ENCODE measurements at regions not wholly inside any gene's neighbourhood (a gene's known extent, or its start where the extent isn't known, plus 50 kb on each side); places are given as distances from the start of the nearest gene placed in this dataset.
A peak's percentile ranks its signal among the peaks of the same experiment; 100 is the strongest.

DNA sequence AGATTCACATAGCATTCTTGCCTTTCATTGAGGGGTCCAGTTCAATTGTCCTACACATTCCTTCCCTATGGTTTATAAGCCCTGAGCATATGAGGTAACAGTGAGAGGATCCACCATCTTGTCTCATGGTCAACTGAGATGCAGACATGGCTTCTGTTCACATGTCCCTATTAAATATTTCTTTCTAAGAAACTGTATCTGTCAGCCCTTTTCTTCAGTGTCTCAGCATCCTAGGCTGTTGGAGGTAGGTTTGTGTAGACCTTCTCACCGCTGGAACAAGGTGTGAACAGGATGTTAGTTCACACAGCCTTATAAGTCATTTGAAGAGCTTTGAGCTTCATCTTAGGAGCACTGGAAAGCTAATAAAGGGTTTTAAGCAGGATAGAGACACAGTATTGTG is 110.3 kb upstream of the EDNRB start:
- no peak for DNase-seq (ENCODE audit: low read depth in 2 of 2, low spot score in 1 of 2)

DNA sequence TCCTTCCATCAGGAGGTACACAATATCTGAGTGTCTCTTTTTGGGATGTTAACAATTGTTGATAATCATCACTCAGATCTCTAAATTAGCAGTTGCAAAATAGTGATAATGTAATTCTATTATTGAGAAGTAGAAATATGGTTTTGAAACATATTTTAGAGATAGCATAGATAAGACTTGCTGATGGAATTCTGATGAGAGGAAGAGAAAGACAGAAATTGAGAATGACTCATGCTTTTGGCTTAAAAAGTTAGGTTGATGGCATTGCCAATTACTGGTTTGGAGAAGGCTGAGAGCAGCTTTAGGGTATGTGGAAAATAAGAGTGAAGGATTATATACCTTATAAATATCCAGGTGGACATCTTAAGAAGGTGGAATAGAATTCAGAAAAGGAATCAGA is 106.4 kb upstream of the EDNRB start:
- DNase-seq (ENCODE audit: low read depth in 2 of 2, low spot score in 1 of 2), result no peak

DNA sequence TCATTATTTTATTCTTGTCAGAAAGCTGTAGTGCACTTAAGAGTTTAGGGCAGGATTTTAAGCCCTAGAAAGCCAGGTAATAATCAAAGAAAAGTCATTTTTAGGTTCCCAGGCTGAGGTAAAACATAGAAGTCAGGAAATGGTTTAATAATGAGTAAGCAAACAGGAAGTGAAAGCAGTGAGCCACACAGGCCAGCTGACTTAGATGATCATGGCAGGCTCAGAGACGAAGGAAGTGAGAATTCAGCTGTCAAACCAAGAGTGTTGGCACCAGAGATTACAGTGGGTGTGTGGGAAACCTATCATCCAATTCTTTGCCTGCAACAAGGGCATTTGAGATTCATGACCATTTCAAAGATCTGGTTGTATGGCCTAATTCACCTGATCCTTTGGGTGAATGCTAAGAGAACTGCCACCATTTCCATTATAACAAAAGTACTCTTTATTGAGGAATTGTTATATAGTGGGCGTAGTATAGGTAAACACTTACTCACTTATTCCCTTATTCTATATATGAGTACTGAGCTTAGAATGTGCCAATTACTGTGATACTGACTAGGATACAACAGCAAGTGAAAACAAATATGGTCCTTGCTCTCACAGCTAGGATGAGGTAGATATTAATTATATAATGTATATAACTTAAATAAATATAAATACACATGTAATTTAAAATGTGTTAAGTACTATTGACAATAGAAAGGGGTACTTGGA is 103.7 kb upstream of the EDNRB start:
- peak in 1 of 2 donors; percentile 15 for DNase-seq (ENCODE audit: low read depth in 2 of 2, low spot score in 1 of 2)

DNA sequence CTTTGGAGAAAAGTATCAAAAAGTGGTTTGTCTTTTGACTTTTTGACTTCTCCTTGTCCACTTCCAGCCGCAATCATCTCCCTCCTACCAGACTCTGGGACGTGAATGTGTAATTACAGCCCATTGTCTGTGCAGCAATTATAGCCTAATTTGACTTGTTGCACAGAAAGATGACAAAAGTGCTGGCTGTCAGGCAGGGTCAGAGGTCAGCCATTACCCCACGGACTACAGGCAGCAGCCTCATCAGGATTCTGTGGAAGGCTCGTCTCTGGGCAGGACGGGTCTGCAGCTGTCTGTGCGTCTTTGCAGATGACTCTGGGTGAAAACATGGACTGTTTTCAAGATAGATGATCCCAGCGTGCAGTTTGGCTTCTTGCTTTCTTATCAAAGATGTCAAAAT is 102.2 kb upstream of the EDNRB start:
- no peak for DNase-seq (ENCODE audit: low read depth in 2 of 2, low spot score in 1 of 2)

DNA sequence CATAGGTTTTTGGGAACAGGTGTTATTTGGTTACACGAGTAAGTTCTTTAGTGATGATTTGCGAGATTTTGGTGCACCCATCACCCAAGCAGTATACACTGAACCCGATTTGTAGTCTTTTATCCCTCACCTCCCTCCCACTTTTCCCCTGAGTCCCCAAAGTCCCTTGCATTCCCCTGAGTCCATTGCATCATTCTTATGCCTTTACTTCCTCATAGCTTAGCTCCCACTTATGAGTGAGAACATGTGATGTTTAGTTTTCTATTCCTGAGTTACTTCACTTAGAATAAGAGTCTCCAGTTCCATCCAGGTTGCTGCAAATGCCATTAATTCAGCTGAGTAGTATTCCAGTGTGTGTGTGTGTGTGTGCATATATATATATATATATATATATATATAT is 97.2 kb upstream of the EDNRB start:
- no peak for DNase-seq (ENCODE audit: low read depth in 2 of 2, low spot score in 1 of 2)

DNA sequence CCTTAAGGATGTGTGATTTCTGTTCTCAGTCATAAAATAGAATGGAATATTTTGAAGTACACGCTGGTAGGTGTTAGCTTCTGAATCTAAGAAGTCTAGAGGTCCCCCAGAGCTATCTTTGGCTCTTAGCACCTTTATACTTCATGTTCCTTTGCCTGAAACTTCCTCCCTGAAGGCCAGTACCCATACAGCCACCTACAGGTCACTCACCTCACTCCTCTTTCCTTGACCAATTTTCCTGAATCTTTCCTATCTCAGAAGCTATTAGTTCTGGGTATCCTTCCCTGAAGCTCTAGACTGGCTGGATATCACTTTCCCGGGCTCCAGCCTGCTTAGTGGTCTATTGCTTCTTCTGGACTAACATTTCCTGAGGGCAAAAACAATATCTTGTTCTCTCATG is 93.4 kb upstream of the EDNRB start:
- DNase-seq (ENCODE audit: low read depth in 2 of 2, low spot score in 1 of 2), result no peak

DNA sequence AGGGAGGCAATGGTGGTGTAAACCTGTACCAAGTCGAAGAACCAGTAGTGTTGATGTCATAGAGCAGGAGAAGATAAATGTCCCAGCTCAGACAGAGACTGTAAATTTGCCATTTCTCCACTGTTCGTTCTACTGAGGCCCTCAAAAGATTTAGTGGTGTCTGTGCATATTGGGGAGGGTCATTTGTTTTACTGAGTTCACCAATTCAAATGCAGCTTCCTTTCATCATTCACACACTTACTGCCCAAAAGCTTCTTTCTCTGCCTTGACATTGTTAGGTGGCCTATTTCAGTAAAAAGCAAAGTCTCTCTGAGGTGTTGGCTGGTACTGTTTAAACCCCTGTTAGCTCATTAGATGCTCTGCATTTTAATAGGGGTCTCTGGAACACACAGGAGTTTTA is 86.2 kb upstream of the EDNRB start:
- no peak for DNase-seq (ENCODE audit: low read depth in 2 of 2, low spot score in 1 of 2)

DNA sequence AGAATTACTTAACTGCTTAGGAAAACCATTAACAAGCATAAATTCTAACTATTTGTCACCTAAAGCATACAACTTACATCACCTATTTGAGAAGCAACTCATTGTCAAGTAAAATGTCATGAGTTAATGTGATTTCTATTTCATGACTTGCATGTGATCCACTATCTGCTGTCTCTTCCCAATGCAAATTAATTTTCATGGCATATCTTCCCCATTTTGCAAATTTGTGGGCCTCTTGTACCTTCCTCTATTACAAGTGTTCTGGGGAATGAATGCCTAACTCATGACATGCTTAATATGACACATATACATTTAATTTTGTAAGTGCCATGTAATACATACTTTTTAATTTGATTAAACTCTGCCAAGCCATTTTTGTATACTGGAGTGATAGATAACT is 81.1 kb upstream of the EDNRB start:
- DNase-seq (ENCODE audit: low read depth in 2 of 2, low spot score in 1 of 2), result no peak

DNA sequence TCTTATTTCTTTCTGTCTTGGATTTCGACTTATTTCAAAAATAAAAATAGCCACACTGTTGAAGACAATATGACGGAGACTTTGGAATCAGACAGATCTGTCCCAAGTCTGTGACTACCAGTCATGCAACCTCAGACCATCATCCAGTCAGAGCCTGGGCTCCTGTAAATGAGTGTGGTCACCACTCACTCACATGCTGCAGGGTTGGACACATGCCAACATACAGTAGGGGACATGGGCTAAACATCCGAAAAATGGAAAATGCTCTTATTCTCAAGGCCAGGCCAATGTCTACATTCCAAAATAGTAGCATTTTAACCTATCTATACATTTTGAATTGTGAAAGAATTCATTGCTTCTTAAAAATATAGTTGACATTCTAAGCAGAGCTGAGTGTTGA is 75.5 kb upstream of the EDNRB start:
- DNase-seq (ENCODE audit: low read depth in 2 of 2, low spot score in 1 of 2), result no peak

DNA sequence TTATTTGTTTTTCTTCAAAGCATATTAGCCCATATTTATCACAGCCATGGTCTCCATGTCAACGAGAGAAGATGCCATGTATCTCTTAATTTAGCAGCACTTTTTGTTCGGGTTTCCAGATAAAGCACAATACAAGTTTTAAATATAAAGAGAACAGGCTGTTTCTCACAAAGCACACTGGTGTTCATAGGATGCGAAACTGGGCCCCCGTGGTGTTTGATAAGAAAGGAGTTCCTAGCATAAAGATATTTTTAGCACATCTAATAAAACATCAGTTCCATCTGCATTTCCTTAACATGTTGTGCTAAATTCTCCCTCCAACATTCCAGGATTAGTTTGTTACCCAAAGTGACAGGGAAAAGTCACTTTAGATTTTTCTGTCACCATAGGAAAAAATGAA is 72.4 kb upstream of the EDNRB start:
- no peak for DNase-seq (ENCODE audit: low read depth in 2 of 2, low spot score in 1 of 2)

DNA sequence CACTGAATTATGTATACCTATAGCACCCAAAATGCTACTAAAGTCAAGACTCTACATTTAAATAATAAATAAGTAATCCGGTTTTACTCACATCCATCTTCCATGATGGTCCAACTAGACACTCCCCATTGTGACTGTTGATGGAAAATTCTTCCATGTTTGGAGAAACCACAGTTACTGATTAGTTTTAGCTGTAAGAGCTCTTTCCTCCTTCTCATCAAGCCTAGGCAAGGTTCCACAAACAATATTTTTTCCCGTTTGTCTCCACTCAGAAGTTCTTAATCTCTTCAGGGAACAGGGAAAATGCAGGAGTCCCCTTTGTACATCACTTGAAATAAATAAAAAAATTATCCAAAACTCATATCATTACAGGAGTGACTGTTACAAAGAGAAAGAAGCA is 70.7 kb upstream of the EDNRB start:
- DNase-seq (ENCODE audit: low read depth in 2 of 2, low spot score in 1 of 2), result no peak

DNA sequence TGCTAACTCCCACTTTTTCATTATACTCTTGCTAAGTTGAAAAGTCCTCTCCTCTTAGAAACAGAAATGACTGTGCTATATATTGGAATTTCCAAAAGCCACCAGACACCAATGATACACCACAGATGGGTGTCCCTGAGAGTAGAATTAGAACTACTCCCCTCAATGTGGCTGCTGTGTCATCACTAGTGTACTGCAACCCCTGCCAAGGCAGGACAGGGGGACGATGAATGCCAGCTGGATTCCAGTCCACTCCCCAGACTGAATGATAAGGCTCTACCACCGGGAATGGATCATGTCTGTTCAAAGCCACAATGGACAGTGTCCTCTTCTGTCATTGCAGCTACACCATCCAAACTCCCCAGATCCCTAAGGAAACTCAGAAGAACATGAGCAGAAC is 69.7 kb upstream of the EDNRB start:
- DNase-seq (ENCODE audit: low read depth in 2 of 2, low spot score in 1 of 2), result no peak

DNA sequence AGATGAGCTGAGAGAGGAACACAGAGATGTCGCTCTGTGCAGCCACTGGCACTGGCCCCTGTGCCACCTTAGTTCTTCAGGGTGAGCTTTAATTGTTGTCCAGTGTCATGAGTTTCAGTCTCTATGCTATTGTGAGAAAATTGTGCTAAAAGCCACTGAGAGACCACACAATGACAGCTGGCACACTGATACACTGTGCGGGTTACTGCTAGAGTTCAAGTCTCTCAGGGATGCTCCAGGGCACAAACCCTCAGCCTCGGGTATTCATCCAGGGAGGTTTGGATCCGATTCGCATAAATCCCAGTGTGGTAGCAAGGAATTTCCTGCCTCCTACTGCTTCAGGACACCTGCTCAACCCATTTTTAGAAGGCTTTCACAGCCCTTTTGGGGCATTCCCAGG is 68.1 kb upstream of the EDNRB start:
- DNase-seq (ENCODE audit: low read depth in 2 of 2, low spot score in 1 of 2), result no peak

DNA sequence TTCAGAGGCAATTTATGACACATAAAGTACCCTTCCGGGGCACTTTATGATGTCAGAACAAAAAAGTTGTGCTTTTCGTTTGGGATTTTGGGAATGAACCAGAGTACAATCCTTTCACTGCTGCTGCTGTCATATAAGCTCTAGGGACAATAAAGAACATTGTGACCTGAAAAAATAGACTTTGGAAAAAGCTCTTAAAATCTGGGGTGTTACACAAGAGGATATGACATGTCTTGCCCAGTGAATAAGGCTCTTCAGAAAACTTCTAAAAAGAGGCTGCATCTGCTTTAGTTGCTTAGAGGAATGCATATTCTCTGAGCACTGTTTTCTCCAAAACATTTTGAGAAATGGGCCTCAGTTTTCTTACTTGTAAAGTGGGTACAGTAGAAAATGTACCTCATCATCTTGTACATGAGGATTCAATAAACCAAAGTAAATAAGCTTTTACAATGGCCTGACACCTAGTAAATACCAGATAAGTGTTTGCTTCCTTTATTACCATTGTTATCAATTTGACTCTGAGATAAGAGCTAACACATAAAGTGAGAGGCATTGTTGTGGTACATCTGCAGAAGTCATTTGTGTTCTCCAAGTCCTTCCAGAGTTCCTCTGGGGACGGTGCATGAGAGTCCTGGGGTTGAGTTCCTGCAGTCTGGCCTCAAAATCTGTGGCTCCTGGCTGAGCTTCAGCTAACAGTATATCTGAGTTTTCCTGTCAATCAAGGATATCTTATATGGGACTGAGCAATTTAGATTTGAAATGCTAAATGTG is 67.4 kb upstream of the EDNRB start:
- no peak for DNase-seq (ENCODE audit: low read depth in 2 of 2, low spot score in 1 of 2)

DNA sequence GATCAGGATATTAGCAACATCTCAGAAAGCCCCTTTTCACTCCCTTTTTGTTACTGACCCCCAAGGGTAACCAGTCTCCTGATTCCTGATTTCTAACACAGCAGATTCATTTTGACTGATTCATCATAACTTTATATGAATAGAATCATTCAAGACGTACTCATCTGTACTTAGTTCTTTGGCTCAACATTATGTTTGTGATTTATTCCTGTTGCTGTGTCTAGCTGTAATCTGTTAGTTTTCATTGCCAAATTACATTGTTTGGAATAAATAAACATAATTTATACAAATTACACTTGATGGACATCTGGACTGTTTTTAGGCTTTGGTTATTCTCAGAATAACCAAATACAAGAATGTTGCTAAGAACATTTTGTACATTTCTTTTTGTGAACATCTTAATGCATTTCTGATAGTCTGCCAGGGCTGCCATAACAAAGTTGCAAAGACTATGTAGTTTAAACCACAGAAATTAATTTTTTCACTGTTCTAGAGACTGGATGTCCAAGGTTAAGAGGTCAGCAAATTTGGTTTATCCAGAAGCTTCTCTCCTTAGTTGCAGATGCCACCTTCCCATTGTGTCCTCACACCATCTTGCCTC is 62.8 kb upstream of the EDNRB start:
- no peak for DNase-seq (ENCODE audit: low read depth in 2 of 2, low spot score in 1 of 2)

DNA sequence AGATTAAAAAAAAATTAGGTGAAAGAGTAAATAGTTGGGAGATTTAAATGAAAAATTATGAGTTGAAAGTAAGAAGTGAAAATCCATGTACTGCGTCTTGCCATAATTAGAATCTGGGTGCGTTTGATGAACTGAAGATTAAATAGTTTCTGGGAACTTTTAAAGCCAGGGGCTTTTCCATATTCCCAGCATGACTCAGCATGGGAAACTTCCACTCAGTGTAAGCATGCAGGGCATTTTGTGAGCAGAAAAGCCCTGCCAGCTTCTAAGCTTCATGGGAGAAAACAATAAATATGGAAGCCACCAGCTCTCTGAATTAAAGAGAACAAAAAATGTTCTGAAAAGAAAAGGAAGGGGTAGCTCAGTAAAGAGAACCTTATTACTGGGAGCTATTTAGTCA is 62.0 kb upstream of the EDNRB start:
- no peak for DNase-seq (ENCODE audit: low read depth in 2 of 2, low spot score in 1 of 2)

DNA sequence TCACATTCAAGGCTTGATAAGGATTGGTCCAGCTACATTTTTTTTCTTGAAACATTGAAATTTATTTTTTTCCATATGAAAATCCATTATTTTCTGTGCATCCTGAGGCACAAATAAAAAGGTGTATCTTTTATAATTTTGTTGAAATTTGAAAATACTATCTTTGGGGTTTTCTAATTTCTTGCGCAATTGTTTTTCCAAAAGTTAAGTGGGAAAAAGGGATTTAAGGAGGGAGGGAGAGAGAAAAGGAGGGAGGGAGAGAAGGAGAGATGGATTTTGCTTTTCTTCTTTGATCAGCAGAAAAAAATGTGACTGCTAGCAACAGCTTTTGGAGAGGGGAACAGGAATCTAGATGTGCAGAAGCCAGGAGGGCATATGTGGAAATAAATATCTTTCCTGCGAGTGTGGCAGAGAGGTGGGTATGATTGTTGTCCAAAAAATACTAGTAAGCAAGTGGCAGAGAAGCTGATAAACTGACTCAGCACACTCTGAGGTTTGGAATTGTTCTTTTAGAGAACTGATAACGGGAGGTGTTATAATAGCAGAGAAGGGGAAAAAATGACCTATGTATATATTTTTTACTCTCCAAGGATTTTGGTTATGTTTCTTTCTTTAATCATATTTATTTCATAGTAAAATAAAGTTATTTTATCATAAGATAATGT is 61.2 kb upstream of the EDNRB start:
- DNase-seq (ENCODE audit: low read depth in 2 of 2, low spot score in 1 of 2), result no peak

DNA sequence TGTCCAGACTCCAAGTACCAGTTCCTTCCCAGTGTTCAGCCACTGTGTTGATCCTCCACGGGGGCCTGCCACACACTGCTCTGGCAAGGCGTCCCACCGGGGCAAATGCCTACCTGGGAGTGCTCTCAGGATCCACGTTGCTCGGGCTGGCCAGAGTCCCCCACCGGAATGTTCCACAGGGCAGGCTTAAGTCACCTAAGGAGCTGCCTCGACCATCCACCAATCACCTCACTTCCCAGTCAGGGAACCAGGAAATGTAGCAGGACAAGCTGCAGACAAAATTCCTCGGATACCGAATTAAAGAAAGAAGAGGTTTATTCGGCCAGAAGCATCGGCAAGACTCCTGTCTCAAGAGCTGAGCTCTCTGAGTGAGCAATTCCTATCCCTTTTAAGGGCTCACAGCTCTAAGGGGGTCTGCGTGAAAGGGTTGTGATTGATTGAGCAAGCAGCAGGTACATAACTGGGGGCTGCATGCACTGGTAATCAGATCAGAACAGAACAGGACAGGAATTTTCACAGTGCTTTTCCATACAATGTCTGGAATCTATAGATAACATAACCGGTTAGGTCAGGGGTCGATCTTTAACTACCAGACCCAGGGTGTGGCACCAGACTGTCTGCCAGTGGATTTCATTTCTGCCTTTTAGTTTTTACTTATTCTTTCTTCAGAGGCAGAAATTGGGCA is 56.9 kb upstream of the EDNRB start:
- DNase-seq (ENCODE audit: low read depth in 2 of 2, low spot score in 1 of 2), result no peak

DNA sequence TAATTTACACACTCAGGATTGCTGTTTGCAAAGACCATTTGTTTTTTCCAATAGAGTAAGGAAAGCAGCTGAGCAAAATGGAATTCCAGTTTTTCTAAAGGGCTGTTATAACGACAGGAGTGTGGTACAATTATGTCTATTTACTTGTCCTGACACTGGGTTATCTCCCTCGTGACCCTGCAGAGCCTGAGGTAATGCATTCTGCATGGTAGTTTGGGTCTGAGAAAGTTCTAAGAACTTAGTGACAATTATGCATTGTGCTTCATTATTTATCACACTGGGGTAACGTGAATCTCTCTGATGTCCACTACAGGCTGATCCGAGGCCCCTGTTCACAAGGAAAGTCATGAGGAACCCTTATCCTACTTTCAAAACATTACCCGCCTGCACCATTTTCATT is 50.7 kb upstream of the EDNRB start:
- DNase-seq (ENCODE audit: low read depth in 2 of 2, low spot score in 1 of 2), result no peak
